HFFc6 (cell line): ENCODE measurements at regions not wholly inside any gene's neighbourhood (a gene's known extent, or its start where the extent isn't known, plus 50 kb on each side); places are given as distances from the start of the nearest gene placed in this dataset.

Experiments
- DNase-seq: peaks from one replicate; pipeline ENCODE4 v3.0.0-alpha.2; 2018
- H3K27ac Mint-ChIP-seq: 2 replicates; pipeline ENCODE4 v1.8.0; 2020; ENCODE audit warnings: mild to moderate bottlenecking, mixed read lengths
- H3K27me3 Mint-ChIP-seq: 2 replicates; pipeline ENCODE4 v1.8.0; 2021; ENCODE audit warnings: mild to moderate bottlenecking, moderate library complexity, mixed read lengths; ENCODE audit not compliant: insufficient read depth
- H3K36me3 Mint-ChIP-seq: 2 replicates; pipeline ENCODE4 v1.8.0; 2021; ENCODE audit warnings: low read depth, mixed read lengths
- H3K4me1 Mint-ChIP-seq: 2 replicates; pipeline ENCODE4 v1.8.0; 2020; ENCODE audit warnings: low read depth, mixed read lengths
- H3K4me3 Mint-ChIP-seq: 2 replicates; pipeline ENCODE4 v1.8.0; 2020; ENCODE audit warnings: mild to moderate bottlenecking, moderate library complexity, mixed read lengths
- H3K9me3 Mint-ChIP-seq: 2 replicates; pipeline ENCODE4 v1.8.0; 2020; ENCODE audit warnings: mild to moderate bottlenecking, mixed read lengths
- CTCF ChIP-seq: fragments of 200-600 bp; sonication (generic); IDR thresholded peaks from 2 replicates; pipeline ENCODE4 v1.5.0; 2021; ENCODE audit warnings: antibody characterized with exemption, mild to moderate bottlenecking

- Mint-ChIP-seq H3K27me3 (no peaks in the 10 kb centered on the region; the same call in 1 of the 2 replicates), H3K4me1 (peaks cover under 1% of the 10 kb centered on the region), H3K27ac (no peak overlapping the region), H3K9me3 (peaks cover under 1% of the 10 kb centered on the region), H3K4me3 (no peak overlapping the region), H3K36me3 (peaks cover 5% of the 10 kb centered on the region; the same call in 1 of the 2 replicates)
- no peak for TF ChIP-seq CTCF
- no peak for DNase-seq
Observed at GRCh38 chr22:27196606-27197005, 539.2 kb downstream of the MIAT start.

GRCh38 chr22:27197052-27197451 lies 539.7 kb downstream of the MIAT start:
- Mint-ChIP-seq H3K27me3 (no peaks in the 10 kb centered on the region; the same call in 1 of the 2 replicates), H3K4me1 (peaks cover 5% of the 10 kb centered on the region), H3K27ac (no peak overlapping the region), H3K4me3 (no peak overlapping the region), H3K9me3 (no peaks in the 10 kb centered on the region; the same call in 1 of the 2 replicates), H3K36me3 (peaks cover 5% of the 10 kb centered on the region; the same call in 1 of the 2 replicates)
- no peak for TF ChIP-seq CTCF
- no peak for DNase-seq

- Mint-ChIP-seq H3K4me1 (peaks cover 11% of the 10 kb centered on the region), H3K36me3 (peaks cover 5% of the 10 kb centered on the region; the same call in 1 of the 2 replicates), H3K4me3 (no peak overlapping the region), H3K27ac (no peak overlapping the region), H3K27me3 (no peaks in the 10 kb centered on the region; the same call in 1 of the 2 replicates), H3K9me3 (no peaks in the 10 kb centered on the region; the same call in 1 of the 2 replicates)
- no peak for DNase-seq
- no peak for TF ChIP-seq CTCF
Observed at GRCh38 chr22:27197618-27198017, 540.2 kb downstream of the MIAT start.

- H3K27ac Mint-ChIP-seq: no peak overlapping the region
- peaks cover 5% of the 10 kb centered on the region; the same call in 1 of the 2 replicates for H3K36me3 Mint-ChIP-seq
- H3K9me3 Mint-ChIP-seq: no peaks in the 10 kb centered on the region; the same call in 1 of the 2 replicates
- no peak for TF ChIP-seq CTCF
- peaks cover 21% of the 10 kb centered on the region for H3K4me1 Mint-ChIP-seq
- no peak for DNase-seq
- no peak overlapping the region for H3K4me3 Mint-ChIP-seq
- no peaks in the 10 kb centered on the region; the same call in 1 of the 2 replicates for H3K27me3 Mint-ChIP-seq
Observed at GRCh38 chr22:27198518-27199035, 541.2 kb downstream of the MIAT start.

- H3K9me3 Mint-ChIP-seq: no peaks in the 10 kb centered on the region; the same call in 1 of the 2 replicates
- no peak for DNase-seq
- peaks cover 26% of the 10 kb centered on the region for H3K4me1 Mint-ChIP-seq
- no peak for TF ChIP-seq CTCF
- peaks cover 2% of the 10 kb centered on the region for H3K27me3 Mint-ChIP-seq
- H3K27ac Mint-ChIP-seq: no peak overlapping the region
- no peak overlapping the region for H3K4me3 Mint-ChIP-seq
- peaks cover 5% of the 10 kb centered on the region; the same call in 1 of the 2 replicates for H3K36me3 Mint-ChIP-seq
Observed at GRCh38 chr22:27199354-27199753, 542.0 kb downstream of the MIAT start.
